Endothelial cell of umbilical vein (primary cell): ENCODE measurements at regions not wholly inside any gene's neighbourhood (a gene's known extent, or its start where the extent isn't known, plus 50 kb on each side); places are given as distances from the start of the nearest gene placed in this dataset.

ENCODE experiments used
- BruUV-seq: library from RNA; stranded (reverse); fragments of 400-500 nt; replicated peaks from 2 replicates; lab custom pipeline; 2021; lab: Mats Ljungman, UMichigan
- CTCF ChIA-PET: fragments of 300-600, 350-600 bp; sonication (Branson Sonifier 250); formaldehyde crosslinking; loops from one replicate; lab custom pipeline; 2021; ENCODE audit warnings: antibody characterized with exemption, inconsistent platforms; lab: Charles Lee
- POLR2A ChIA-PET: fragments of 300-600, 350-600 bp; sonication (Branson Sonifier 250); formaldehyde crosslinking; loops from one replicate; lab custom pipeline; 2021; ENCODE audit warnings: antibody characterized with exemption, inconsistent platforms; lab: Charles Lee
- DNase-seq: peaks from one replicate; pipeline ENCODE4 v3.0.0-alpha.2; 2011; ENCODE audit warnings: low read depth, low spot score
- FAIRE-seq: peaks from 2 replicates; lab custom pipeline; 2011; peaks lifted over from hg19 to GRCh38; lab: Jason Lieb, UNC
- H2AFZ ChIP-seq: 2 replicates; pipeline ENCODE4 v1.6.0; 2012; ENCODE audit warnings: low read depth, low read length, control low read depth, inconsistent platforms
- H3K27ac ChIP-seq: 2 replicates; pipeline ENCODE4 v1.5.1; 2011; ENCODE audit warnings: low read depth, mild to moderate bottlenecking, control low read depth, low read length, moderate library complexity; ENCODE audit not compliant: insufficient read depth
- H3K27me3 ChIP-seq, 2 experiments: 2 replicates each; pipeline versions ENCODE4 v1.6.0 to v1.6.1; 2011; ENCODE audit warnings: low read length in 2 of 2, mixed read lengths in 1 of 2; ENCODE audit not compliant: control insufficient read depth in 2 of 2, insufficient read depth in 2 of 2
- H3K36me3 ChIP-seq, 2 experiments: 2 replicates in 1 of 2; 3 replicates in 1 of 2; pipeline ENCODE4 v1.5.1; 2011; ENCODE audit warnings: low read length in 2 of 2, mild to moderate bottlenecking in 1 of 2, moderate library complexity in 1 of 2; ENCODE audit not compliant: control insufficient read depth in 2 of 2, insufficient read depth in 2 of 2; ENCODE audit errors: extremely low read depth in 1 of 2
- H3K4me1 ChIP-seq: 3 replicates; pipeline ENCODE4 v1.5.1; 2011; ENCODE audit warnings: mild to moderate bottlenecking, low read length; ENCODE audit not compliant: control insufficient read depth, insufficient read depth; ENCODE audit errors: extremely low read depth
- H3K4me2 ChIP-seq: 2 replicates; pipeline ENCODE4 v1.6.1; 2011; ENCODE audit warnings: low read length, control low read depth, mixed read lengths; ENCODE audit not compliant: insufficient read depth
- H3K4me3 ChIP-seq, 3 experiments: fragments of 200-600 bp in 1 of 3; sonication (generic), shearing (Covaris generic) in 1 of 3; replicated peaks in 1 of 3; 2 replicates each; pipeline ENCODE4 v1.5.1; 2011 to 2016; ENCODE audit warnings: control low read depth in 3 of 3, low read length in 3 of 3, mild to moderate bottlenecking in 2 of 3, inconsistent platforms in 1 of 3, low read depth in 1 of 3, moderate library complexity in 1 of 3; ENCODE audit not compliant: insufficient read depth in 1 of 3
- H3K79me2 ChIP-seq: 2 replicates; pipeline ENCODE4 v1.6.0; 2012; ENCODE audit warnings: low read length, inconsistent platforms; ENCODE audit not compliant: control insufficient read depth, insufficient read depth
- H3K9ac ChIP-seq: replicated peaks from 2 replicates; pipeline ENCODE3; 2011; ENCODE audit warnings: low read length, control low read depth; ENCODE audit not compliant: insufficient read depth; ENCODE audit errors: extremely low read depth
- H3K9me1 ChIP-seq: replicated peaks from 3 replicates; pipeline ENCODE4 v1.6.0; 2011; ENCODE audit warnings: mild to moderate bottlenecking, low read length; ENCODE audit not compliant: control insufficient read depth, insufficient read depth; ENCODE audit errors: extremely low read depth
- H3K9me3 ChIP-seq: replicated peaks from 2 replicates; pipeline ENCODE4 v1.5.1; 2012; ENCODE audit warnings: low read length, inconsistent platforms; ENCODE audit not compliant: control insufficient read depth, insufficient read depth
- H4K20me1 ChIP-seq: replicated peaks from 2 replicates; pipeline ENCODE3; 2011; ENCODE audit warnings: mild to moderate bottlenecking, low read length; ENCODE audit not compliant: control insufficient read depth, insufficient read depth; ENCODE audit errors: extremely low read depth
- EZH2 ChIP-seq: IDR thresholded peaks from 2 replicates; pipeline ENCODE4 v1.6.1; 2012; ENCODE audit warnings: borderline replicate concordance, low read depth, mild to moderate bottlenecking, moderate library complexity, low read length, inconsistent platforms; ENCODE audit not compliant: severe bottlenecking
- FOS ChIP-seq: IDR thresholded peaks from 2 replicates; pipeline ENCODE4 v1.6.1; 2011; ENCODE audit warnings: mild to moderate bottlenecking, low read length, moderate library complexity, borderline replicate concordance; ENCODE audit not compliant: insufficient read depth
- GATA2 ChIP-seq: IDR thresholded peaks from 2 replicates; pipeline ENCODE4 v1.7.0; 2011; ENCODE audit warnings: low read depth, mild to moderate bottlenecking, moderate library complexity, mixed read lengths, low read length; ENCODE audit not compliant: insufficient read length, insufficient read depth
- JUN ChIP-seq: IDR thresholded peaks from 2 replicates; pipeline ENCODE4 v1.6.1; 2011; ENCODE audit warnings: borderline replicate concordance, low read depth; ENCODE audit not compliant: insufficient read length, insufficient read depth
- MYC ChIP-seq: IDR thresholded peaks from one replicate; pipeline ENCODE4 v1.6.1; 2011; ENCODE audit warnings: mild to moderate bottlenecking, low read depth, low read length
- POLR2A ChIP-seq: IDR thresholded peaks from 2 replicates; pipeline ENCODE4 v1.6.1; 2012; ENCODE audit warnings: low read depth, mild to moderate bottlenecking, control low read depth, low read length
- POLR2AphosphoS5 ChIP-seq: IDR thresholded peaks from 2 replicates; pipeline ENCODE4 v1.6.1; 2012; ENCODE audit warnings: low read depth, mild to moderate bottlenecking, control low read depth, low read length, moderate library complexity; ENCODE audit not compliant: insufficient read depth
- dilution Hi-C: fragments of 300-500 bp; cut with MboI; formaldehyde crosslinking; loops from one replicate; pipeline ENCODE4 v1.15.0; 2019; ENCODE audit warnings: low sequenced_read_pairs; ENCODE audit not compliant: extremely low pct_ligation_motif_present
- intact Hi-C: fragments of 100-400 bp; cut with micrococcal nuclease; formaldehyde crosslinking; loops from one replicate; pipeline ENCODE4 v1.10.0; 2022
- TF ChIP-seq, protein P1 (sequence below), 2 donors: IDR thresholded peaks; 1 replicate in 1 of 2; 2 replicates in 1 of 2; pipeline ENCODE4 v1.5.1; 2011; ENCODE audit warnings: low read length in 2 of 2, mild to moderate bottlenecking in 2 of 2, moderate library complexity in 2 of 2, control low read depth in 1 of 2, inconsistent platforms in 1 of 2, low read depth in 1 of 2; ENCODE audit not compliant: insufficient read depth in 1 of 2; ENCODE audit errors: extremely low read depth in 1 of 2
- TF ChIP-seq, protein P2 (sequence below): IDR thresholded peaks from 2 replicates; pipeline ENCODE4 v1.6.1; 2011; ENCODE audit not compliant: insufficient read depth, insufficient read length

DNA sequence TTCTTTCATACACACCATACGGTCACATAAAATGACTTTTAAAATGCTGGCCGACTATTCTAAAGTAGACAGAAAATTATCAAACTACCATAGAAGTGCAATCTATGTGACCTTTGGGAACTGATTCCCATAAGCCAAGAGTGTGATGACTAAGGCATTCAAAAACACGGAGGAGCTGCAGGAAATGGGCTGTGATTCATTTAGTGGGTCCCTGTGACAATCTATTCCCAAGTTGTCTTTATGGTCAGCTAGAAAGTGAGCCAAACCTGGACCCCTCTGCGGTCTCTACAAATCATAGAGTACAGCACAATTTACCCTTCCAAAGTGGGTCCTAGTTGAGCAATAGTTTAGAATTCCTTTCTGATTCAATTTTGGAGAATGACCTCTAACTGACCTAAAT is 251.5 kb upstream of the CBLB start:
- Histone ChIP-seq H3K9me3 (no peaks in the 10 kb centered on the region), H3K4me2 (no peak overlapping the region), H3K27me3 (no peaks in the 10 kb centered on the region), H3K9me1 (no peaks in the 10 kb centered on the region), H3K79me2 (no peaks in the 10 kb centered on the region), H2AFZ (no peak overlapping the region), H3K27ac (no peak overlapping the region), H3K4me3 (no peak overlapping the region), H3K36me3 (no peaks in the 10 kb centered on the region), H3K4me1 (no peaks in the 10 kb centered on the region), H4K20me1 (no peaks in the 10 kb centered on the region), H3K9ac (no peak overlapping the region)
- FAIRE-seq (no peak), DNase-seq (peak; percentile 9)
- BruUV-seq: no TSS peak
- ChIA-PET CTCF (interaction anchor here (1.1 kb wide), 1 partner anchor 9 kb away, joined by 3 read pairs; no protein-coding TSS in a partner anchor), POLR2A (no interaction called here)
- TF ChIP-seq MYC (no peak), FOS (peak; percentile 50), GATA2 (no peak)
- intact Hi-C loops (no loop called here), dilution Hi-C loops (no loop called here)

DNA sequence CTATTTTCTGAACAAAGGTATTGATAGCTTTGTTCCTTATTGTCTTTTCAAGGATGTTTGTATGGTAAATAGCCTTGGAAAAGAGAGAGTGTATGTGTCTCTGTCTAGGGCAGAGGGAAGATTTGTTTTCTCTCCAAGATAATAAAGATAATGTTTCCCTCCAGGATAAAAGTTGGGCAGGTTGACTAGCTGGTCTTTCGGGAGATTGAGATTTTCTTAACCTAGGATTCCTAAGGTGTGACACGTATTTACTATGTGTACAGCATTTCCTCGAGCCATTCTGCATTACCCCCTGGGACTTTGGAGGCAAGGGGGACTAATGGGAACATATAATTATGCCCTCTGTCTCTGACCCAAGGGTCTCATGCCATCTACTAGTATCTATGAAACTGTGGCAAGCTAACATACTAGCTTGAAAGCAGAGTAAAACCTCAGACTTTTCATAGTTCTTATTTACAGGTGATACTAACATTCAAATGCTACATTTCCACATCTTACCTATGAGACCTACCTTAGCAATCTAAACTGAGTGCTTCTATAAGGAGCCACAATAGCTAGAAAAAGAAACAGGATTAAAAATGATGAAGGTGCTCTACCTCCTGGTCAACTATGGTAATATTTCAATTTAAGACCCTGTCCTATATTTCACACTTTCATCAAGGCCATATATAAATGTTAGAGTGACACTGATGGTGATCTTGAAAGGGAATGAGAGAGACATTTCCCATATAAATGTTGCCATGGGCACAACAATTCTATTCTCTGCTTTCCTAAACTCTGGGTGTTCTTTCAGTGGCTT is 252.9 kb upstream of the CBLB start:
- intact Hi-C loops: no loop called here
- no peaks in the 10 kb centered on the region for H4K20me1 ChIP-seq
- no peaks in the 10 kb centered on the region for H3K36me3 ChIP-seq
- no peak overlapping the region for H2AFZ ChIP-seq
- H3K27ac ChIP-seq: no peak overlapping the region
- FAIRE-seq: no peak
- no peaks in the 10 kb centered on the region for H3K9me3 ChIP-seq
- no peaks in the 10 kb centered on the region for H3K79me2 ChIP-seq
- H3K27me3 ChIP-seq: no peaks in the 10 kb centered on the region
- no peaks in the 10 kb centered on the region for H3K9me1 ChIP-seq
- BruUV-seq: no TSS peak
- H3K4me3 ChIP-seq: no peak overlapping the region
- dilution Hi-C loops: no loop called here
- H3K9ac ChIP-seq: no peak overlapping the region
- no peak for TF ChIP-seq MYC
- TF ChIP-seq JUN: no peak
- no peak for TF ChIP-seq POLR2AphosphoS5
- TF ChIP-seq, protein P1, sequence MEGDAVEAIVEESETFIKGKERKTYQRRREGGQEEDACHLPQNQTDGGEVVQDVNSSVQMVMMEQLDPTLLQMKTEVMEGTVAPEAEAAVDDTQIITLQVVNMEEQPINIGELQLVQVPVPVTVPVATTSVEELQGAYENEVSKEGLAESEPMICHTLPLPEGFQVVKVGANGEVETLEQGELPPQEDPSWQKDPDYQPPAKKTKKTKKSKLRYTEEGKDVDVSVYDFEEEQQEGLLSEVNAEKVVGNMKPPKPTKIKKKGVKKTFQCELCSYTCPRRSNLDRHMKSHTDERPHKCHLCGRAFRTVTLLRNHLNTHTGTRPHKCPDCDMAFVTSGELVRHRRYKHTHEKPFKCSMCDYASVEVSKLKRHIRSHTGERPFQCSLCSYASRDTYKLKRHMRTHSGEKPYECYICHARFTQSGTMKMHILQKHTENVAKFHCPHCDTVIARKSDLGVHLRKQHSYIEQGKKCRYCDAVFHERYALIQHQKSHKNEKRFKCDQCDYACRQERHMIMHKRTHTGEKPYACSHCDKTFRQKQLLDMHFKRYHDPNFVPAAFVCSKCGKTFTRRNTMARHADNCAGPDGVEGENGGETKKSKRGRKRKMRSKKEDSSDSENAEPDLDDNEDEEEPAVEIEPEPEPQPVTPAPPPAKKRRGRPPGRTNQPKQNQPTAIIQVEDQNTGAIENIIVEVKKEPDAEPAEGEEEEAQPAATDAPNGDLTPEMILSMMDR (IDR thresholded peaks at IDR 0.05; ENCODE audit: extremely low read depth in 1 of 2, insufficient read depth in 1 of 2, low read depth in 1 of 2, low read length in 2 of 2): no peak
- no peak for TF ChIP-seq POLR2A
- no peak for TF ChIP-seq FOS
- TF ChIP-seq GATA2: no peak
- TF ChIP-seq, protein P2, sequence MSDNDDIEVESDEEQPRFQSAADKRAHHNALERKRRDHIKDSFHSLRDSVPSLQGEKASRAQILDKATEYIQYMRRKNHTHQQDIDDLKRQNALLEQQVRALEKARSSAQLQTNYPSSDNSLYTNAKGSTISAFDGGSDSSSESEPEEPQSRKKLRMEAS: no peak
- TF ChIP-seq EZH2: no peak
- POLR2A ChIA-PET: no interaction called here
- no peaks in the 10 kb centered on the region for H3K4me1 ChIP-seq
- H3K4me2 ChIP-seq: no peak overlapping the region
- DNase-seq: no peak
- CTCF ChIA-PET: no interaction called here
